Epithelial cell of esophagus (primary cell): ENCODE measurements at regions not wholly inside any gene's neighbourhood (a gene's known extent, or its start where the extent isn't known, plus 50 kb on each side); places are given as distances from the start of the nearest gene placed in this dataset.

Experiments
- DNase-seq: peaks from one replicate; pipeline ENCODE4 v3.0.0; 2010; ENCODE audit warnings: low read depth
- H3K4me3 ChIP-seq: 2 replicates; pipeline ENCODE4 v1.5.1; 2011; ENCODE audit warnings: mild to moderate bottlenecking, low read length, control low read depth
- CTCF ChIP-seq: IDR thresholded peaks from 2 replicates; pipeline ENCODE4 v1.5.1; 2011; ENCODE audit warnings: low read depth, mild to moderate bottlenecking, low read length, control low read depth, inconsistent platforms; ENCODE audit not compliant: insufficient read depth; ENCODE audit errors: missing control alignments

DNA sequence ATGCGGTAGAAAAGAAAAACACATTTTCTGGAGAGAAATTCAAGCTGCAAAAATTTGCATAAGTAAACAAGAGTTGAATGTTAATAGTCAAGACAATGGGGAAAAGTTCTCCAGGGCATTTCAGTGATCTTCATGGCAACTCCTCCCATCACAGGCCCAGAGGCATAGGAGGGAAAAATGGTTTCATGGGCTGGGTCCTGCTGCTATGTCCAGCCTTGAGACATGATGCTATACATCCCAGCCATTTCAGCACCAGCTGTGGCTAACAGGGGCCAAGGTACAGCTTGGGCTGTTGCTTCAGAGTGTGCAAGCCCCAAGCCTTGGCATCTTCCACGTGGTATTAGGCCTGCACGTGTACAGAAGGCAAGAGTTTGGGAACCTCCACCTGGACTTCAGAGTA lies 118.6 kb upstream of the DLGAP1 start:
- TF ChIP-seq CTCF: no peak
- no peak for DNase-seq
- no peak overlapping the region for H3K4me3 ChIP-seq

DNA sequence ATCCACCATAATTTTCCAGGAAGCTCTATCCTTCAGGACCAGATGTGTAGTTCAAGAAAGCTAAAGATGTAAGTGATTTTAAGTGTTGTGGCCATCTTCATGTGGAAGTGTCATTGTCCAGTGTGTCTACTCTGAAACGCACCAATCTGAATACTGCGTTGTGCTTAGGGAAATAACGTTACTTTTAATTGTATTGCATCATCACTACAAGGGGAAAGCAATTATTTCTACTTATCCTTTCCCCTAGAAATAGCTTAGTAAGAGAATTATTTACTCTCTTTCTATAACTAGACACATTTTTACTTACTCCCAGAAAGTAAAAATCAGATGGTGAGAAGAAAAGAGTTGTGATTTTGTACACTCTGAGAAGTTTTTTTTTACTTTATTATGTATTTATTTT lies 102.4 kb upstream of the DLGAP1 start:
- H3K4me3 ChIP-seq: no peak overlapping the region
- no peak for DNase-seq
- no peak for TF ChIP-seq CTCF

- DNase-seq: no peak
- TF ChIP-seq CTCF: no peak
- H3K4me3 ChIP-seq: no peak overlapping the region
Measured at GRCh38 chr18:4551001-4551360, 95.9 kb upstream of the DLGAP1 start.

- DNase-seq: no peak
- H3K4me3 ChIP-seq: no peak overlapping the region
- TF ChIP-seq CTCF: no peak
Measured at GRCh38 chr18:4549164-4549872, 94.2 kb upstream of the DLGAP1 start.

DNA sequence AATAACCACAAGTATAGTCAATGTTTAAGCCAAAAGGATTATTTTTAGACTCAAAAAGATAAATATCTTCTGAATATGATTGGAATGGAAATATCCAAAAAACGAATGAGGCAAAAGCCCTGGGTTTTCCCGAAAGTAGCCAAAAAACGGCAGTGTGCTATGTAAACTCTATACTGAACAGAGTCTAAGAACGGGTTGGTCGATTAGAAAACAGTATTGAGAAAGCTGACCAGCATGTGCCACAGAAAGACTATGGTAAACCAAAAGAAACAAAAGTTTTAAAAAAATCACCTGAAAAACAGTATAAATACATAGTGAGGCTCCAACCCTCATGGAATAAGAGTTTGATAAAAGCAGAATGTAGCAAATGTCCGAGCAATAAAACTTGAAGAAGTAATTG lies 92.0 kb upstream of the DLGAP1 start:
- H3K4me3 ChIP-seq: no peak overlapping the region
- no peak for TF ChIP-seq CTCF
- no peak for DNase-seq

- DNase-seq: no peak
- H3K4me3 ChIP-seq: no peak overlapping the region
- TF ChIP-seq CTCF: no peak
Measured at GRCh38 chr18:4544142-4544541, 89.0 kb upstream of the DLGAP1 start.

- no peak for DNase-seq
- TF ChIP-seq CTCF: no peak
- no peak overlapping the region for H3K4me3 ChIP-seq
Measured at GRCh38 chr18:4543711-4544110, 88.6 kb upstream of the DLGAP1 start.
